GM12801 (cell line): ENCODE measurements at regions not wholly inside any gene's neighbourhood (a gene's known extent, or its start where the extent isn't known, plus 50 kb on each side); places are given as distances from the start of the nearest gene placed in this dataset.

Source experiments
- TF ChIP-seq, protein P1 (sequence below): IDR thresholded peaks from one replicate; pipeline ENCODE4 v1.5.1; 2011; ENCODE audit warnings: control low read depth; ENCODE audit not compliant: insufficient read length; ENCODE audit errors: extremely low read depth

DNA sequence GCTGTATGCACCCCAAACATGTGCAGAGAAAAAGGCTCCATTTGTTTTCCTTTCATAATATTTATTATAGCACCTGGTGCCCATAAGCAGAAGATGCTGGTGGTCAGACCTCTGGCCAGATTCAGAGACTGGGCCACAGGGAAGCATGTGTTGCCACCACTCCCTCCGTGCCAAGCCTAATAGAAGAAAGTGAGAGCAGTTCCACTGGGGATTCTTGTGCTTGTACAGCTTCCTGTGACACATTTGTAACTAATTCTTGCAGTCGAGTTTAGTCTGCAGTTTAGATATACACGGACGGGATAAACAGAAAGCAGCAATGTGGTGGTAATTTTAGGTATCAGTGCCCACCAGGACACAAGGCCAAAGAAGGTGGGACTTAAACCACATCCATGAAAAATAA lies 135.4 kb upstream of the PIEZO2 start:
- TF ChIP-seq, protein P1, sequence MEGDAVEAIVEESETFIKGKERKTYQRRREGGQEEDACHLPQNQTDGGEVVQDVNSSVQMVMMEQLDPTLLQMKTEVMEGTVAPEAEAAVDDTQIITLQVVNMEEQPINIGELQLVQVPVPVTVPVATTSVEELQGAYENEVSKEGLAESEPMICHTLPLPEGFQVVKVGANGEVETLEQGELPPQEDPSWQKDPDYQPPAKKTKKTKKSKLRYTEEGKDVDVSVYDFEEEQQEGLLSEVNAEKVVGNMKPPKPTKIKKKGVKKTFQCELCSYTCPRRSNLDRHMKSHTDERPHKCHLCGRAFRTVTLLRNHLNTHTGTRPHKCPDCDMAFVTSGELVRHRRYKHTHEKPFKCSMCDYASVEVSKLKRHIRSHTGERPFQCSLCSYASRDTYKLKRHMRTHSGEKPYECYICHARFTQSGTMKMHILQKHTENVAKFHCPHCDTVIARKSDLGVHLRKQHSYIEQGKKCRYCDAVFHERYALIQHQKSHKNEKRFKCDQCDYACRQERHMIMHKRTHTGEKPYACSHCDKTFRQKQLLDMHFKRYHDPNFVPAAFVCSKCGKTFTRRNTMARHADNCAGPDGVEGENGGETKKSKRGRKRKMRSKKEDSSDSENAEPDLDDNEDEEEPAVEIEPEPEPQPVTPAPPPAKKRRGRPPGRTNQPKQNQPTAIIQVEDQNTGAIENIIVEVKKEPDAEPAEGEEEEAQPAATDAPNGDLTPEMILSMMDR: no peak

GRCh38 chr18:11284349-11284748 lies 135.0 kb upstream of the PIEZO2 start:
- TF ChIP-seq, protein P1: no peak

- TF ChIP-seq, protein P1: no peak
These were observed 134.3 kb upstream of the PIEZO2 start for GRCh38 chr18:11283479-11284161.

DNA sequence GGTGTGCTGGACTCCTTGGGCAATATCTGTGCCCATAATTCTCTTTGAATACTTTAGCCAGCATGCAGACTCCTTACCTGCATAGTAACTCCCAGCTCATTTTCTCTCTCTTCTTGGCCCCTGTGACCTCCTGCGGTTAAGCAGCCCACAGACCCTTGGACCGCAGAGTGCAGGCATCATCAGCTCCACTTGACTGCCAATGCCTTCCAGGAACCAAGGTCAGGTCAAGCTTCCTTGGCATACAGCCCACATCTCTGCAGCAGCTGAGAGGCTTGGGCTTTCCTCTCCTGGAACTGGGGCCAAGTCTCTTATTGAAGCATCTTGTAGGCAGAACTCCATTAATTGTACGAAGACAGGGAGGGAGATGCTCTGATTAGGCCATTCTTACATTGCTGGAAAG lies 130.1 kb upstream of the PIEZO2 start:
- TF ChIP-seq, protein P1: no peak

GRCh38 chr18:11276678-11277077 lies 127.3 kb upstream of the PIEZO2 start:
- TF ChIP-seq, protein P1: no peak

GRCh38 chr18:11274144-11274794 lies 124.9 kb upstream of the PIEZO2 start:
- TF ChIP-seq, protein P1: no peak

- TF ChIP-seq, protein P1: no peak
These were observed 123.1 kb upstream of the PIEZO2 start for GRCh38 chr18:11272516-11272915.
